Thyroid gland (tissue), 4 donors: ENCODE measurements at regions not wholly inside any gene's neighbourhood (a gene's known extent, or its start where the extent isn't known, plus 50 kb on each side); places are given as distances from the start of the nearest gene placed in this dataset.

Experiments
- CTCF ChIP-seq, 6 experiments: fragments of 200-600 bp in 3 of 6; fragments of 450-650 bp in 3 of 6; sonication (generic) in 3 of 6; IDR thresholded peaks; one replicate each; pipeline ENCODE4 v1.5.1; 2016 to 2019; ENCODE audit warnings: antibody characterized with exemption in 6 of 6, mild to moderate bottlenecking in 2 of 6, inconsistent platforms in 1 of 6, moderate library complexity in 1 of 6
- POLR2A ChIP-seq, 2 donors: fragments of 450-650 bp; IDR thresholded peaks; one replicate each; pipeline ENCODE4 v1.6.1; 2017; ENCODE audit warnings: antibody characterized with exemption in 2 of 2, mild to moderate bottlenecking in 2 of 2, moderate library complexity in 1 of 2

- TF ChIP-seq POLR2A (IDR thresholded peaks at IDR 0.05) (no peak), CTCF (IDR thresholded peaks at IDR 0.05) (no peak)
Observed at GRCh38 chr15:95501865-95502264, 828.6 kb upstream of the NR2F2 start.
